Stromal cell of bone marrow (primary cell): ENCODE measurements at regions not wholly inside any gene's neighbourhood (a gene's known extent, or its start where the extent isn't known, plus 50 kb on each side); places are given as distances from the start of the nearest gene placed in this dataset.

Experiments
- DNase-seq: peaks from one replicate; pipeline ENCODE4 v3.0.0-alpha.2; 2012; ENCODE audit warnings: low read depth

DNA sequence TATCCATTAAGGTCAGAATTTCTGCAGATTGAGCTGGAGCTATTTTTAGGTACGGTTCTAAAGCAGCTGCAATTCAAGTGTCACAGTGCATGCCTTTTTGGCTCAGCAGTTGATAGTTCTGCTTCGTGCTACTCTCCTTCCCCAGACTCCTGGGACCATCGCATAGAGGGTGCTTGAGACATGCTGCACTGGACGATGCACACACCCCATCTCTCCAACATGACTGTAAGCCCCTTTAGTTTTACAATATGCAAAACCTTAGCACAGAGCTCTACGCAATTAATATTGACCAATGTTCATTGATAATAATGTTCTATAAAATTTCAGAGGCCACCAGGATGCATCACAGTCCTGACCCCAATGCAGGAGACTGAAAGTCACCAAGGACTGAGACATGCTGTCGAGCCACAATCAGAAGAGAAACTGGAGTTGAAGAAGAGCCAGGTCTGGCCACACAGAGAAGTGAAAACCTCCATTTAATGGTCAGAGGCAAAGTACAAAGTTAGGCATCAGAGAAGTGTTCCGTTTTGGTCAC lies 120.9 kb upstream of the ZC3H12C start:
- no peak for DNase-seq

DNA sequence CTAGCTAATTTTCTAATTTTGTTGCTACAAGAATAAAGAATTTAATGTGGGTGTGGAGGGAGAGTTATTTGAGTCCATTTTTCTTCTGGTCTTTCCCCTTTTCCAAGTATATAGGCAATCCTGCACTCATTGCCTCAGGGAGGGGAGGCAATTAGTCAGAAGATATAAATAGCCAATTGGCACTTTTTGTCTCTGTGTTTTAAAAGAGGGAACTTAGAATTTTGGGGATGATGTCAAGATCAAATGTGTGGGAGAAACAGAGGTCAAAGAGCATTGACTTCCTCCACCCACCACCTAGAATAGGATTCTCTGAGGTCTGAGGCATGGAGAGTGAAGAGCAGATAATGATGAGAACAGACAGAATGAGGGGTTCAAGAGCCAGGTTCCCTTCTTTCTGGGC lies 120.3 kb upstream of the ZC3H12C start:
- DNase-seq: no peak

DNA sequence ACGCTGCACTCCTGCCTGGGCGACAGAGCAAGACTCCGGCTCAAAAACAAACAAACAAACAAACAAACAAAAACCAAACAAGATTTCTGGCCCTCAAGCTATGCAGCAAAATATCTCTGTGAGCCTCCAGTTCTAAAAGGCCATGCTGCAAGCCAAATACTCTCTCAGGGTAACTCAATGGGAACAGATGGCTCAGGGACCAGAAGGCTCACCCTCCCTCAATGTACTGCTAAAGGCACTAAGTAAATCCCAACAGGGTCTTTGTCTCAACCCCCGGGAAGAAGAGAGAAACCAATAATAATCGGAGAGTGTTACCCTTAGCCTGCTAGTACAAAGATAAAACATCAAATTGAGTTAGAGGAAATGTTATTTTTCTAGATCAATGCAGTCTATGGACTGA lies 119.7 kb upstream of the ZC3H12C start:
- DNase-seq: no peak

DNA sequence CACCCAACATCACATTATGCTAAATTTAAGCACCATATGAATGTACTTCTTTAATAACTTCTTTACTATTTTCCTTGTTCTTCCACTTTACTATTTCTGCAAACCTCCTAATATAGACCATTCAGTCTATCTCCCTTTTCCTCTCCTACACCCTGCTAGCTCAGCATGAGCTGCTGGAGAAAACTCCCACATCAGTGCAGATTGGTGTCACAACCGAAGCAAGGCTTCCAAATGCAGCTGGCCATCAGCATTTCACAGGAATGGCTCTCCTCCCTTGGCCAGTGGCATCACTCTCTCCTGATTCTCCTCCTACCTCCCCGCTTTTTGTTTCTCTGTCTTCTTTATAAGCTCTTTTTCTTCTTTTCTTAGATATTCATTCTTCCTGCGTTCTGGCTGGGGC lies 118.7 kb upstream of the ZC3H12C start:
- no peak for DNase-seq

DNA sequence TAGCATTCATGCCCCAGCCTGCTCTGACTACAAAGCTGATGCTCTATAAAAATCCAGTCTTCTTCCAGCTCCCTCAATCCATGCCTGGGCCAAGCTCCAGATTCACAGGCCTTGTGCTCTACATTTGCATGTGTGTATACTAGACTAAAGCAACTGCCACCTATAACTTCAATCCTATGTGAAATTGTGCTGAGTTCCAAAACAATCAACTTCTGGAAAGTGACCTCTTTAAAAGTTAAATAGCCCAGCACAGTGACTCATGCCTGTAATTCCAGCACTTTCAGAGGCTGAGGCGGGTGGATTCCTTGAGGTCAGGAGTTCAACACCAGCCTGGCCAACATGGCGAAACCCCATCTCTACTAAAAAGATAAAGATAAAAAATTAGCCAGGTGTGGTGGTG lies 114.3 kb upstream of the ZC3H12C start:
- DNase-seq: no peak

DNA sequence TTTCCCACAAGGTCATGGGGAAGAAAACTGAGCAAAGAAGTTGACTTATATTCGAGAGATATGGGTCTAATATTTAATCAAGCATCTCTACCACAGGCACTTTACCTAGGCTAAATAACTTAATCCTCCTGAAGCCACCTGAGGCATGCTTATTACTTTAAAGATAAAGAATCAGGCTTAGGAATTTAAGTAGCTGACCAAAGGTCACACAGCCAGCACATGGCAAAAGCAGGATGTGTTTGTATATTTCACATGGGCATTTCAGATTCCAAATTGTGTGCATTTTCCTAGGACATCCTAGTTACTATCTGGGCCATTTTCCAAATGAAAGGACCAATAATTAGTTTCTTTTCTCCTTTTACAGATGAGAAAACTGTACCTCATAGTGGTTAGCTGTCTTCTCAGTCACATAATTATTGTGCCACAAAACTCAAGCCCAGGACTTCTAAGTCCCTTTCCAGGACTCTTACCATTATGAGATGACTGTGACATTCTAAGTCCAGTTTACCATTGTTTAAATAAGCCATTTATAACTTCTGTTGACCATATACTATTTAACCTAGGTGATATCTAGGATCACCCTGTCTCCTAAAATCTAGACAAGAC lies 112.1 kb upstream of the ZC3H12C start:
- DNase-seq: no peak

DNA sequence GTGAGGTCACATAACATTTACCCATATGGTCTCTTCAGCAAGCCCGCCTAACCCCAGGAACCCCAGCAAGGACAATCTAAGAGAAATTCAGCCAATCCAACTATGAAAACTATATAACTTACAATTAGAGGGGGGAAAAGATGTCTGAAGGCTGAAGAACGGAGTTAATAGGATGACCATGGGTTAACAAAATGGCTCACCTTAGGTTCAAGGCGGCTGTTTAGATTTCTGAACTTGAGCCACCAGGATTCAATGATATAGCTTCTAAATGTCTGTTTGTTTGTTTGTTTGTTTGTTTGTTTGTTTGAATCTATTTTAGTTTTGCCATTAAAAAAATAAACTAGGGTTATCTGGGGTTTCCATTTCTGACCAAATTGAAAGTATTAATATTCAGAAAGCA lies 109.8 kb upstream of the ZC3H12C start:
- no peak for DNase-seq

DNA sequence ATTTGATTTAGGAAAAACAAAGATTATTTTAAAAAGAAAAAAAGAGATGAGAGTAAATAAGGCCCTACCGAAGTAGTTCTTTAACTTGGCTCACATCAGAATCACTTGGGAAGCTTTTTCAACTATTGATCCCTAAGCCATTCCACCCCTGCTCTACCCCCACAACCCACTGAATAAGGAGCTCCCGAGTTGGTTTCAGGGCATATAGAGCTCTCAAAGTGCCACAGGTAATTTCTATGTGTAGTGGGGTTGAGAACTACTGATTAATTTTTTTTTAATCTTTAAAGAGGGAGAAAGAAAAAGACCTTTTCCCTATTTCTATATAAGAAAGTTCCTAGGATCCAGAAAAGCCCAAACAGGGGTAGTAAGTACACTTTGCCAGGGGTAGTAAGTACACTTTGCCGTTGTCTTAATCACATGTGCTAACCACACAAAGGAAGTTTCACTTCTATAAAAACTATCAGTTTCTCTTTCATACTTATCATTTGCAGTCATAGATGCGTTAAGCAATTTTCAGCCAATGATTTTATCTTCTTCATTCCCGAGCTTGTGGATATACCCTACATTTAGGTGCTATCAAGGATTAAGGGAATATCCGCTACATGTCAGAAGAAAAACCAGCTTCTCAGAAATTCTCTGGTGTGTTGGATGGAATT lies 108.4 kb upstream of the ZC3H12C start:
- no peak for DNase-seq

DNA sequence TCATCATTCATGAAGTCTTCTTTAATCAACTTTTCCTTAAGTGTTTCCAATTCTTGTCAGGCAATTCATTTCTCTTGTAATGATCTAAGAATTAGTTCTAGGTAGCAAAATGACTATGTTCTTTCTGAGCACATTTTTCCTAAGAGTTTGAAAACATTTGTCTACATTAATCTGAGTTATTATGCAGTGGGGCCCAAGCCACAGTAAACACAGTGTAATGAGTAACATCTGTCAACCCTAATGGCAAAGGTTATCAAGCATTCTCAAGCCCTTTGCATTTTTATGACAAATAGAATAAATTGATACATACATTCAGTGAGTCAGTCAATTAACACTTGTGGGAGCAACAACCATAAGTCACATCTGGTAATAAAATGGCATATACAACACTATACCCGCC lies 106.7 kb upstream of the ZC3H12C start:
- no peak for DNase-seq

DNA sequence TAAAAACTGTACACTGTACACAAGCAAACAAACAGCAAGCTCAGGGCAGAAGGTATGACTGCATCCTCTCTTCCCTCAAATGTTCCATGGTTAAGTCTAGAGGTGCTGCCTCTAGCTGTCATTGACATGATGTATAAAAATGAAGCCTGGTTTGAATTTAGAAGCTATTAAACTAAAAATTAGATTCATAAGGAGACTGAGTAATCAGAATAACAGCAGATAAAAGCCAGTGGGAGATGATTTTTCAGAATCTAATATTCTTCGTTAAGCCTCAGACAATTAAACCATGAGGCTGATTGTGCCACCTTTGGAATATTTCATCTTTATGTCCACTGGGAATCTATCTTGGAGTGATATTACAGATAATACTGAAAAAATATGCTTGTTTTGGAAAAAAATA lies 101.4 kb upstream of the ZC3H12C start:
- no peak for DNase-seq

DNA sequence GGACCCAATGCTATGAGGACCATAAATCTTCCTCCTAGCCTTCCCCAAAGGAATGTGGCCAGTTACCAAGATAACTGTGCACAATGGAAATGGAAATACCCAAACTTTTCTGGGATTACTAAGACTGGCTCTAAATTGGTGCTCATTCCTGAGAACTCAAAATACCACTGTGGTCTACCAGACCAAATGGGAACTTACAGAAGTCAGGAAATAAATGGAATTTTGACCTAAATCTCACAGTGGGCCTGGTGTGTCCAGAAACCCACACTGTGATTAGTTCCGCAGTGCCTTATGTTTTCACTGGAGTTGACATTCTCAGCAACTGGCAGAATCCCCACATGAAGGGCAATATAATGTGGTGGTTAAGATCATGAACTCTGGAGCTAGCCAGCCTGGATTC lies 99.4 kb upstream of the ZC3H12C start:
- DNase-seq: peak; percentile 38

DNA sequence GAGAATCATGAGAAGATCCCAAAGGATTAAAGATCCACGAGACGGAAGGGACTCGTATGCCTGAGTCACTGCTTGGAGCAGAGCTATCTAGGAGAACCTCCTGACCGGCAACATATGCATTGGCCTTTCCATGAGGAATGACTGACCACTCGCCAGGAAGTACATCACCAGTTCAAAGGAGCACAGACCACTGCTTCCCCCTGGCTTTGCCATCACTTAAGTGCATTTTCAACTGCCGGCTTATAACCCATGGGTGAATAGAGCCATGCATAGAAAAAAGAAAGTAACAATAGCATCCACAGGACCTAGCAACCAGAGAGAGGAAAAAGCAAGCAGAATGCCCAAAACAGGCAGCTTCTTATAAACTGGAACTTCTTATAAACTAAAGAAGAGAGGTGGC lies 98.3 kb upstream of the ZC3H12C start:
- no peak for DNase-seq

DNA sequence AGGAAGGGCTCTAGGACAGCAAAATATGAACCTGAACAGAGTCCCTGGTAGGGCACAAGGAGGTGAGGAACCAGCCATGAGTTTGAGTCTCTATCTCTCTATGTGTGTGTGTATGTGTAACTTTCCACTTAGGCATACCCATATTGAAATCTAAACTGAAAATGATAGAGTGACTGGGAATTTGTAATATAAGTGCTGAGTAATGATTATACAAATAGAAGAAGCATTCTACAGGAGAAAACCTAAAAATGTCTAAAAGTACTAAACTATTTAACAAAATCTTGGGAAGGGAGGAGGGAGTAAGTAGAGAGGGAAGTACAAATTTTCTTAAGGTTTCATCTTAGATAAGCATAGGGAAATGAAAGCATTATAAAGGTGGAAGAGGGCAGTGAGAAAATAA lies 97.1 kb upstream of the ZC3H12C start:
- DNase-seq: no peak

DNA sequence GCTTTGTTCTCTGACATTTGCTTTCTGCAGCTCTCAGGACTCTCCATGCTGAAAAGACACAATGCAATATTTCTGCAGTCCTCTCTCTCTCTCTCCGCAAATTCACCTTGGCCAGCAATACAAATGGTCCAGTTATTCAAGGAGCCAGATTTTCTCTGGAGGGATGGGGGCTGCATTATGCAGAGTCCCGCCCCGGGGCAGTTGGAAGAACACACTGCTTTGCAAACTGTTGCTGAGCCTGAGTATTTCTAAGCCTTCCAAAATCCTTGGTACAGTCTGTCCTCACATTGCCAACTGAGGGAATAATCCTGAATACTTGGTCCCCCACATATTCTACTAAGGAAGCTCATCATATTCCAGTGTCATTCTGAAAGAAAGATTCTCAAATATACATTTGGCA lies 94.3 kb upstream of the ZC3H12C start:
- DNase-seq: no peak

DNA sequence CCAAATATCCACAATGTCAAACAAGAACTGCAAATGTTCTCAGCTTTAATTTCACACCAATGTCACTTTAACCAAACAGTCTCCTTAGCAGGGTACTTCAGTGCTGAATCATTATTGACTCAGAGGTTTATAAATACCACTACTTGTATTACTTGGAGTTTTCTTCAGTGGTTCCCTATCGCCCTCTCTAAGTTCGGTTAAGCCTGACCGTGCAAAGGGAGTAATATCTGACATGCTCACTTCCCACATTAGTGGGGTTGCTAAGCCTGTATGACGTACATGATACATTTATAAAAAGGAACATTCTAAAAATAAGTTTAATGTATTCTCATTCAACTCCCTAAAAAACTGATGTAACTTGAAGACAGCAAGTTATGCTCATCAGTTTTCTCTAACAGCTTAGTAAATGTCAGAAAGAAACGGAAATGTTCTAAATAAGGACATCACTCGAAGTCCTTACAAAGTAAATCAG lies 93.1 kb upstream of the ZC3H12C start:
- DNase-seq: peak; percentile 93

DNA sequence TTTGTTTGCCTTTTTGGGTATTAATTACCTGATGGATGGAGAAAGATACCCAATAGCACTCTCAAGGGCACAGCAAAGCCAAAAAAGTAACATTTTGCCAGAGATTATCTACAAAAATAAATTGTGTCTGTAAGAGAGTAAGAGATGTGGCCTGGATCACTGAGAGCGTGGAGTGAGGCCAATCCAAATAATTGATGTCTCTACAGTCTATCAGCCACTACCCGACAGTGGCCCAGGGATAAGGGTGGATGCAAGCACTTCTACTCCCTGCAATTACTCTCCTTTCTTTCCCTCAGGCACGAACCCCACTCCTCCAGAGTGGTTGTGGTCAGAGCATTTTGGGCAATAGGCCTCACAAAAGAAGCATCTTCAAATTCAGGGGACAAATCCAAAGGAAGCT lies 92.3 kb upstream of the ZC3H12C start:
- no peak for DNase-seq

DNA sequence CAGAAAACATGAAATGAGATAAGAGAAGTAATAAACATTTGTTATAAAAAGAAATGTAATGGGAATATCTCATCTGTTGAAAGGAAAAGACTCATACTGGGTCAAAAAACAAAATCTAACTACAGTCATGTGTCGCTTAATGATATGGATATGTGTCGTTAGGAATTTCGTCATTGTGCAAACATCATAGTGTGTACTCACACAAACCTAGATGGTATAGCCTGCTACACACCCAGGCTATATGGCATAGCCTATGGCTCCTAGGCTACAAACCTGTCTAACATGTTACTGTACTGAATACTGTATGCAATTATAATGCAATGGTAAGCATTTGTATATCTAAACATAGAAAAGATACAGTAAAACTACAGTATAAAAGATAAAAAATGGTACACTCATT lies 89.8 kb upstream of the ZC3H12C start:
- DNase-seq: no peak

DNA sequence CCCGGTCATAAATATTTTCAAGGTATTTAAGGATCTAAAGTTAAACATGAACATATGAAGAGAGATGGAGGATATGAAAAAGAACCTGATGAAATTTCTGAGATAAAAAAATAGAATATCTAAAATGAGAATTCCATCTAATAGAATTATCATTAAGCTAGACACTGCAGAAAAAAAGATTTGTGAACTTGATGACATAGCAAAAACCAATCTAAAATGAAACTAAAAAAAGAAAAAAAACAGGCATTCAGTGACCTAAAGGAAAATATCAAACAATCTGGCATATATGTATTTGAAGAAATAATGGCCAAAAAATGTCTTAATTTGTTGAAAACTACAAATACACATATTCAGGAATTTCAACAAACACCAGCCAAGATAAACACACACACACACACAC lies 81.6 kb upstream of the ZC3H12C start:
- DNase-seq: no peak

DNA sequence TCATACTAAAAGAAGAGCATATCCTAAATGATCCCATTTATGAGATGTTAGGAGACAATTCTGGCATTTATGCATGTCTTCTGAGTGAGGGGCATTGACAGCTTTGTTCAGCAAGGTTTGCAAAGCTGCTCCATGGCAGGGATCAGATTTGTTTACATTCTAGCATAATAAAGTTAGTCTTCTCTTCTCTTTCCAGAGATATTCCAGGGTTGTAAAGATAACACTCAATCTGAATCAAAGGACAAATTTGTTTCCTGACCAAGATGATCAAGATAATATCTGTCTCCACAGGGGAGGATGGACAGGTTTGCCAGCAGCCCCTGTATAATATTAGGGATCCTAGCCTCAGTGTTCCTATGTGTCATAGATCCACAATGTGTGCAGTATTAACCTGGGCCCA lies 77.5 kb upstream of the ZC3H12C start:
- no peak for DNase-seq

DNA sequence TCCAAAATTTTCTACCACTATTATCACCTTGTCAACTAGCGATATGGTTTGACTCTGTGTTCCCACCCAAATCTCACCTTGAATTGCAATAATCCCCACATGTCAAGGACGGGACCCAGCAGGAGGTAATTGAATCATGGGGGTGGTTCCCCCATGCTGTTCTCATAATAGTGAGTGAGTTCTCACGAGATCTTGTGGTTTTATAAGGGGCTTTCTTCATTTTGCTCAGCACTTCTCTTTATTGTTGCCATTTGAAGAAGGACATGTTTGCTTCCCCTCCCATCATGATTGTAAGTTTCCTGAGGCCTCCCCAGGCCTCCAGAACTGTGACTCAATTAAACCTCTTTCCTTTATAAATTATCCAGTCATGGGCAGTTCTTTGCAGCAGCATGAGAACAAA lies 73.5 kb upstream of the ZC3H12C start:
- no peak for DNase-seq

DNA sequence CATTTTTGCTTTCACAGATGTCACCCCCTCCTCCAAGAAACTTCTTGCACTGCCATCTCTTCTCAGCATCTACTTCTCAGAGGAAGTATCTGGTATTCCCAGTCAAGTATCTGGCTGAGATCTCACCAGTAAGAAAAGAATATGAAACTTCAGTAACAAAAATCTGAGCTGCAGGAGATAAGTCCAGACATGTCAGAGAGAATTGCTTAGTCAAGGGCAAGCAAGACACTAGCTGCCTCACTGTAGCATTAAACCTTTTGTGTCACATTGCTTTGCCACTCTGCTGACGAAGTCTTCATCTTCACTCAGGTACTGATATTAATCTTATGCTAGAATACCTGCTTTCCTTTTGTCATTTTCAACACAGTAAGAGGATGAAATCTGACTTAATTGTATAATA lies 70.6 kb upstream of the ZC3H12C start:
- no peak for DNase-seq

DNA sequence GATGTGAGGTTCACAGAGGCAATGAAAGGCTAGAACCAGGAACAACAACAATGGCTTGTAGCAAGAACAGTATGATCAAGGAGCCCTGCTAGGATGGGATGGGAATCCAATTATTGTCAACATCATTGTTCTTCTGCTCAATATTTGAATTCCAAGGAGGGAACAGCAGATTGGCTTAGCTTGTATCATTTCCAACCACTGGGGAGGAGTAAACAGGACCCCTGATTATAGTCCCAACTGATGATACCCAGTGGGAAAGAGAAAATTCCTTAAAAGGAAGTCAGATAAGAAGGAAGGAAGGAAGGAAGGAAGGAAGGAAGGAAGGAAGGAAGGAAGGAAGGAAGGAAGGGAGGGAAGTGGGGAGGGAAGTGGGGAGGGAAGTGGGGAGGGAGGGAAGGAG lies 69.5 kb upstream of the ZC3H12C start:
- no peak for DNase-seq

DNA sequence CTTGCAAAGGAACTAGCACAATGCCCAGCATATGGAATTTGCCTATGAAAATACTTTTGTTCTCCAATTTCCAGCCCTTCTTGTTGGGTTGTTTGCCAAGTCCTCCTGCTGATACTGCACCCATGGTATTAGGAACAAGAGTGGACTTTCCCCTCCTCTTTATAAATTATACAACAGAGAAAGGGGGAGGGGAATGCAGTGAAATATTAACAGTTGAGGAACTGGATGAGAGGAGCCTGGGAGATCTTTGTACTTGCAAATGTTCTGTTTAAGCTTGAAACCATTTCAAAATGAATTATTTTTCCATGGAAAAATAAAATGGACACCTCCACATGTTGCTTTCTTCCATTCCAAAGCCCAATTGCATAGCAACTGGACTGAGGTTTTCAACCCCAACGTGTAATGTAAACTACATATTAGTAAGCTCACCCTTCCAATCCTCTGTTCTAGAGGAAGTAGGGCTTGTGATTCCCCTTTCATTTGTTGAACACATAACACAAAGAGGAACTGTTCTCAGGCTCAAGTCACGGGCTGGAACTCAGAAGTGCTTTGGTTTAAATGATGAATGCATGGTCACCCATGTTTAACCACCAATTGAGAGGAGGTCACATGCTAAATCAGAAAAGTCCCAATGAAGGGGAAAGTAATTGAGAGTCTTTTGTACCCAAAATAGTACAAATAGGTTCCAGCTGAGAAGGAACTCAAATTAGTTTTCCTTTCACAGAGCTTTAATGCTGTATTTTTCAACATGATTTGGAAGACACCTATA lies 66.2 kb upstream of the ZC3H12C start:
- no peak for DNase-seq
